Dedifferentiated amniotic fluid mesenchymal stem cell (primary cell): ENCODE measurements at regions not wholly inside any gene's neighbourhood (a gene's known extent, or its start where the extent isn't known, plus 50 kb on each side); places are given as distances from the start of the nearest gene placed in this dataset.

Experiments
- DNase-seq: peaks from one replicate; pipeline ENCODE4 v3.0.0-alpha.2; 2016; ENCODE audit errors: extremely low spot score

DNA sequence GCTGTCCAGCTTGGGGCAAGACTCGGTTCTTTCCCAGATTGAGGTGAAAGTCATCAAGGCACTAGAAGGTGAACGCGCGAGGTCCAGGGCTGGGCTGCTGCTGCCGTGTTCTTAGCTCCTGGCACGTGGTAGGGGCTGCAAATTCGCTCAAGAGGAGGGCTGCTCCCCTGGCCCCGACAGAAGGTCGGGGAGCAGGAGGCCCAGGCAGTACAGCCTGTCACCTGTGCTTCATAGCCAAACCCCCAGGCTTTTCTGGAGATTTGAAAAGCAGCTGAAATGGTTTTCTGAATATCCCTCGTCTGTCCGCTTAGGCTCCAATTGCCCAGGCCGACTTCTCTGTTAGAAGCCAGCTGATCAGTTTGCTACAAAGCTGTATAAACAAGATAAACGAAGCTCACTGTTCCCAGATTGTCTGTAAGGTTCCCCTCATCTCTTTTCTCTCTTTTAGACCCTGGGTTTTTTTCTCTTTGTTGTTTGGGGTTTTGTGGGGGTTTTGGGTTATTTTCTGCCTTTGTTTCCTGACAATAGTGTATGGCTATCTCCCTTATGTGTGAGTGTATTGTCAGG is 60.0 kb upstream of the STX18 start:
- DNase-seq: no peak

DNA sequence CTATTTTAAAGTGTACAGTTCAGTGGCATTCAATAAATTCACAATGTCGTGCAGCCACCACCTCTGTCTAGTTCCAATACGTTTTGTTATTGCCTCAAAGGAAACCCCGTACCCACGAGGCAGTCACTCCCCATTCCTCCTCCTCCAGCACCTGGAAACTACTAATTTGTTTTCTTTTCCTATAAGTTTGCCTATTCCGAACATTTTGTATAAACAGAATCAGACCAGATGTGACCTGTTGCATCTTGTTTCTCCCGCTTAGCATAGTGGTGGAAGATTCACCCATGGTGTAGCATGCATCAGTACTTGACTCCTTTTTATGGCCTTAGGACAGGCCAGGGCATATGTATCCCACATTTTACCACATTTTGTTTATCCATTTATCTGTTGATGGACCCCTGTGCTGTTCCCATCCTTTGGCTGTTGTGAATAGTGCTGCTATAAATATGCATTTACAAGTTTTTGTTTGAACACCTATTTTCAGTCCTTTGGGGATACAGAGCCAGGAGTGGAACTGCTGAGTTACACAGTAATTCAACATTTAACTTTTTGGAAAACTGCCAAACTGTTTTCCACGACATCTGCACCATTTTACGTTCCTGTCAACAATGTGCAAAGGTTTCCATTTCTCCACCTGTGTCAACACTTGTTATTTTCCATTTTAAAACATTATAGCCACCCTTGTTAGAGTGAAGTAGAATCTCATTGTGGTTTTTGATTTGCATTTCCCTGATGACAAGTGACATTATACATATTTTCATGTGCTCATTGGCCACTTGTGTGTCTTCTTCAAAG is 57.8 kb upstream of the STX18 start:
- DNase-seq: no peak

DNA sequence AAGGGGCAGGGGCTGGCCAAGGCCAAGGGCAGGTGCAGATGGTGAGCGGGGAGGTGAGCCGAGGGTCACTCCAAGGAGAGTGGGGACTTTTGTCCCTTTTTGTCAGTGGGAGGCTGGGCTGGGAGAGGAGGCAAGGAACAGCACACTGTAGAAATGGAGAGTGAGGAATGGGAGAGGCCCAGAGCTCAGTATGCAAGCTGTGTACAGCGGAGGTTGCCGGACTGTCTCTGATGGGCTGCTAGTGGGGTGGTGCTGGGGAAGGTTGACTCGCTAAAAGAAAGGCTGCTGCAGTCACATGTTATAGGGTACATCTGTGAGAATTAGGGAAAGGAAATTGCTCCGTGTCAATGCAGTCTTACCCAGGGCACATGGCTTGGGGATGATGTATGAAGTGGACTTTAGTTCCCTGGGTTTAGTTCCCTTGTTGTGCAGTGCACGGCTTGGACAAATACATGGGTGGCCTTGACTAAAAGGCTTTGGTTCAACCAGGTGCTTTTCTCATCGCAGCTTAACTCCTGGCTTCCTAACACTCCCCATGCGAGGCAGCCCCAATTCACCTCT is 57.1 kb upstream of the STX18 start:
- no peak for DNase-seq

DNA sequence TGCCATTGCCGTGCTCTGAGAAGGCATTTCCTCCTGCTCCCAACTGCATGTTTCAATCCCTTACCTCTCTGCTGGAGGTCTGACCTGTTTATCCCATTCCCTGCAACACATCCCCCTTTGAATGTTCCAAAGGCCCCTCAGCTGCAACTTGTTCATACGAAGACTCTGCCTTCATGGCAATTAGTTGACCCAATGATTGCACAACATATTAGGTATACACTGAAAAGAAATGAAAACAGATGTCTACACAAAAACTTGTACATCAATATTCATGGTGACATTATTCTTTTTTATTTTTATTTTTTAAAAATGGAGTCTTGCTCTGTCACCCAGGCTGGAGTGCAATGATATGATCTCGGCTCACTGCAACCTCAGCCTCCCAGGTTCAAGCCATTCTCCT is 54.9 kb upstream of the STX18 start:
- DNase-seq: no peak

DNA sequence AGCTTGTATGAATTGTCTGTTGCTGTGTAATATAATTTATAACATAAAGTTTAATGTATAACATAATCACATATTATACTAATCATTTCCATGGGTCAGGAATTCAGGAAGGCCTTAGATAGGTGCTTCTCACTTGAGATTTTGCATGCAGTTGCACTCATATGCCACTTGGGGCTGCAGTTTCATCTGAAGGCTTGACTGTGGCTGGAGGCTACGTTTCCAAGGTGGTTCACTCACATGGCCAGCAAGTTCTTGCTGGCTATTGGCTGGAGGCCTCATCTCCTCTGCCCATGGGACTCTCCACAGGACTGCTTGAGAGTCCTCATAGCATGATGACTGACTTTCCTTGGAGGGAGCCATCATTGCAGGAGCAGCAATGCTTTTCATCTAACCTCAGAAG is 53.4 kb upstream of the STX18 start:
- no peak for DNase-seq

DNA sequence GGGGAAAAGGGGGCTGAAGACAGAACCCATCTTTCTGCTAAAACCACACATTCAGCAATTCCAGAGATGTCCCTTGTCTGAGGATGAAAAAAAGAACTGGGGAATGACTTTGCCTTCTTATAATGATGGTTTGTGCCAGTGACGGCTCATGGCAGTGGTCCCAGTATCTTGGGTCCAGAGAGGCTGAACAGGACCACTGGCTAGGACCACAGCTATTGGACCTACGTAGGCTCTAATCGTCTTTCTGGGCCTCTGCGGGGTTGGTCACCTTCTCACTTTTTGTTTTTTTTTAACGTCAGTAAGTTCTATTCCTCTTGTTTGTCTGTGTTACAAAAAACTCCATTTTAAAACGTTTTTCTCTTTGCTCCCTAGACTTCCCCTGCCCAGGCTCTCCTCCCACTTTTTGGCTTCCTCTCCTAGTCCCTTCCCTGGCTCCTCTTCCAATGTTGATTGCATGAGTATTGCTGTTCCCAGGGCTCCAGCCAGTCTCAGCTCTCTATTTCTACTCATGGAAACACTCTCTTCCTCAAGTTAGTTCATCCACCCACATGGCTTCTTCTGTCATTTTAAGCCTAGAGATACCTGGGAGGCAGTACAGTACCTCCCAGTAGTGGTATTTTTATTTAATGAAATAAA is 52.6 kb upstream of the STX18 start:
- no peak for DNase-seq

DNA sequence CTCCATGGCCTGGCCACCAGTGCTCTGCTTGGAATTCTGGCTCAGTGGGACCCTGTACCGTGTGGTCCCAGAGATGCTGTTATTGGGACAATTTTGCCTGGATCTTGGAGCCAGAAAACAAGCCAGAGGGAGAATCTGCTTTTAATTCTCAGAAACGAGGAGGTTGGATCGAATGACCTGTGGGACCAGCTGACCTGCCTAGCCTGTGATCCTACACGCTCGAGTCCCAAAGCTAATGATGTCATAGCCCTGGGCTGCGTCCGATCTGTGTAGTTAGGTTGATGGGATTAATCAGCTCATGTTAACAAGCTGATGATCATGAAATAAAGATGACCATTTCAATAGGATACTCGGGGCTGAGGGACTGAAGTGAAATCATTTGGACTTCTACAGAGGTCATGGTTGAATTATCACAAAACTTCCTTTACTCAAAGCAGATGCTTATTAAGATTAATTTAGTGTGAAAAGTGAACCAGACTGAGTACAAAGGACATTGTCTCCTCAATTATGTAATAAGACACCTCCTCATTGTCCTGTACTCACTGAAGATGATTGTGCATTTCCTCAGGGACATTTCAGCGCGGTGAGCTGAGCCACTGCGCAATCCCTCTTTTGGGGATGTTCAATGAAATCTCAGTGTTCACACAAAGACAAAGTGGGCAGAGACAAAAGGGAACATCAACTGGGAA is 51.9 kb upstream of the STX18 start:
- no peak for DNase-seq

DNA sequence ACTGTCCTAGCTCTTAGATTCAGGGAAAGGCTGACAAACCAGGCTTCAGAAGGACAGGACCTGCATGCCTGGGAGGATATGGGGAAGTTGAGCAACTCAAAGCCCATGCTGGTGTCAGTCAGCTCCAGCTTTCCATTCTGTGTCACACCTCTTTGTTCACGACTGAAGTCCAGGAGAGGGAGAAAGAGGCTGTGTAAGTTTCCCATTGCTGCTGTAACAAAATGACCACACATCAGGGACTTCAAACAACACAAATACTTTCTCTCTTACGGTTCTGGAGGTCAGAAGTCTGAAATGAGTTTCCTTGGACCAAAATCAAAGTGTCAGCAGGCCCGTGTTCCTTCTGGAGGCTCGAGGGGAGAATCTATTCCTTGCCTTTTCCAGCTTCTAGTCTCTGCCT is 50.6 kb upstream of the STX18 start:
- DNase-seq: no peak
